ENCODE measurements at regions not wholly inside any gene's neighbourhood (a gene's known extent, or its start where the extent isn't known, plus 50 kb on each side); places are given as distances from the start of the nearest gene placed in this dataset.

DNA sequence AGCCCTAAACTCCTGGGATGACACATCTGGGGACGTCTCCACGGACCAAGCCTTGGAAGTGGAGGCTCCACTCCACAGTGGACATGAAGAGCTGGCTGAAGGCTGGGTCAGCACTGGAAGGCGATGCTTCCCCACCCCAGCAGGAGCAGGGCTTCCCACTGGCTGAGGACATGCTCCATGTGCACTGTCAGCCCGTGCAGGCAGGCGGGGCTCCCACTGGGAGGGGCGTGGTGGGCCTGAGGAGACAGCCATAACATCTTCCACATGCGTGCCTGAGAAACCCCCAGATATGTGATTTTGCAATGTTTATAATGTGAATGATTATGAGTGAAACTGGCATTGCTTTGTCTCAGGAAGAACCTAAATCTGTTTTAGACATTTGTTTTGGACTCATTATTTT lies 231.3 kb downstream of the KLF13 start:
- DNase-seq: no peak

DNA sequence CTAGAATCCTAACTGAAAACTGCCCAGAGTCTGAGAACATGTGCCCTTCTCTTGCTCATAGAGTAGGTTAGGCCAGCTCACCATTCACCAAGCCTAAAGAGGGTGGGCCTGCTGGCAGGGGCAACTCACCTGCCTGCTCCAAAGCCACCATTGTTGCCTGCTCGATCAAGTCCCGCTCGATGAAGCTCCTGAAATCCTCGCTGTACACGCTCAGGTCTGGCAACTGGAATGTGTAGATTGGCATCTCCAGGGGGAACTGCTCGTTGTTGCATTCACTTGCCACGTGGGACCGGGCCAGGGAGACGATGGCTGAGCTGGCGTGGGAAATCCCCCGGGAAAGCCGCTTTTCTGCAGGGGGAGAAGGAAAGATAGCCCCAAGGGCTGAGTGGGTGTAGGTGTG lies 232.2 kb downstream of the KLF13 start:
- no peak for DNase-seq

DNA sequence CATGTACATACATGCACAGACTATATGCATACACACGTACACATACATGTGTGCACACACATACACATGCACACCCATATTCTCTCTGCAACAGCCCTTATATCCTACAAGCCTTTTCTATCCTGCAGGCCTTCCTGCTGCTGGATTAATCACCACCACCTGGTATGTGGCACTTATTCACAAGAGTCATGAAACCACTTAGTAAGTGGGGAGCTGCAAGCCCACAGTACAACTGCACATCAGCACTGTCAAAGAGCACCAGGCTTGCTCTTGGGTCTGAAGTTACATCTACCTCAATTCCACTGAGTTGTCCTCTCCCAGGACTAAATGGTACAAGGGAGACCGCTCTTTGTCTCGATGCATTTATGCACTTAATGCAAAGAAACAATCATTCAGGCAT lies 233.2 kb downstream of the KLF13 start:
- no peak for DNase-seq

GRCh38 chr15:31560643-31561042 lies 234.0 kb downstream of the KLF13 start:
- no peak for DNase-seq

- DNase-seq: no peak
Observed at GRCh38 chr15:31561156-31561555, 234.5 kb downstream of the KLF13 start.

DNA sequence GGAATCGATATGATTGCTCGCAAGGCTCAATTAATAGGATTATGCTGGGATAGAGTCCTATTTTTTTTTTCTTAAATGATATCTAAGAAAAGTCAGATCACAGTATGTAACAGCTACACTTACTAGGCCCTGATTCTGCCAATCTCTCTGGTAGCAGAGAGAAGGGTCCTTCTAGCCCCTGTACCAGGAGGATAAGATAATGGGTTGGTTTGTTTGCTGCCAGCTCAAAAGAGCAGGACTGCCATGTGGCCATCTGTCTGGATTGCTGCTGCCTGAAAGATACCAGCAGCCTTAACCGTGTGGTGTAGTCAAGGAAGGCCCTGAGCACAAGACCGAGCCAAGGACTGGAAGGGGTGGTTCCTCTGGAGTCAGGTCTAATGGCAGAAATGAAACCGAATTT lies 236.4 kb downstream of the KLF13 start:
- no peak for DNase-seq

DNA sequence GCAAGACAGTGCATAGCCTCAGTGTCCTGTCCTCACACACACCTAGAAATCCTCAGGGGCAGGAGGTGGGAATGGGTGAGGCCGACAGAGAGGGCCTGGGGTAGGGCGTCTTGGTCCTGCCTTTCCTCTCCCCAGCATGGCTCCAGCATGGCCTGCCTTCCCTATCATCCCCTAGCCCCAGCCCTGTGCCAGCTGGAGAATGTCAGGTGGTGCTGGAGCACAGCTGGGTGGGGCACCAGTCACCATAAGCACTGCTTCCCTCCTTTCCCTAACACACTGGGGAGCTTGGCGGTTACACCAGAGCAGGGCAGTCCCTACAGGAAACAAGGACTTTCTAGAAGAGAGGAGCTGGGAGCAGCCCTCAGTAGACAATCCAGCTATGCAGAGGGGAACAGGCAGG lies 236.8 kb downstream of the KLF13 start:
- DNase-seq: no peak

DNA sequence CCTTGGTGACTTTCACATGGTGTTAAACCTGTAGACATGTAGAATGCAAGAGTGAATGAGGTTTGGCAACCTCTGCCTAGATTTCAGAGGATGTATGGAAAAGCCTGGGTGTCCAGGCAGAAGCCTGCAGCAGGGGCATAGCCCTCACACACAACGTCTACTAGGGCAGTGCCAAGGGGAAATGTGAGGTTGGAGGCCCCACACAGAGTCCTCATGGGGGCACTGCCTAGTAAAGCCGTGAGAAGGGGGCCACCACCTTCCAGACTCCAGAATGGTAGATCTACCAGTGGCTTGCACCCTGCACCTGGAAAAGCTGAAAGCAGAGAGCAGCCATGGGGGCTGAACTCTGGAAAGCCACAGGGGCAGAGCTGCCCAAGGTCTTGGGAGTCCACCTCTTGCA lies 241.2 kb downstream of the KLF13 start:
- DNase-seq: no peak

- DNase-seq: no peak
Observed at GRCh38 chr15:31569836-31570235, 243.2 kb downstream of the KLF13 start.

DNA sequence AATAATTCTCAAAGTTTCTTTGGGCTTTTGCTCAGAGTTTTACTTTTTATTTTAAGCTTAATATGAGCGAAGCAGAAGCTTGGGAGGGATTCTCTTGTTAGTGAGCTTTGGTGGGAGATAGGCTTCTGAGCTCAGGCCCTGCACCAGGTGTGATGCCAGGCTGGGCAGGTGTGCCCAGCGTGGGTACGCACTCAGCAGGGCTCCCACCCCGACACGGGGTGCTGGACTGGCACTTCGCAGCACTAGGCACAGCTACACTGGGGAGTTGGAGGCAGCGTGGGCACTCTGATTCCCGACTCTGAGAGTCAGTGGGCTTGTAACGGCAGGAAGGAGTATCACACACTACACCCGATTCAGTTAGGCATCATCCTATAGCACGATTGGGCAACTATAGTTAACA lies 244.0 kb downstream of the KLF13 start:
- no peak for DNase-seq

- no peak for DNase-seq
Observed at GRCh38 chr15:31571676-31572075, 245.0 kb downstream of the KLF13 start.

DNA sequence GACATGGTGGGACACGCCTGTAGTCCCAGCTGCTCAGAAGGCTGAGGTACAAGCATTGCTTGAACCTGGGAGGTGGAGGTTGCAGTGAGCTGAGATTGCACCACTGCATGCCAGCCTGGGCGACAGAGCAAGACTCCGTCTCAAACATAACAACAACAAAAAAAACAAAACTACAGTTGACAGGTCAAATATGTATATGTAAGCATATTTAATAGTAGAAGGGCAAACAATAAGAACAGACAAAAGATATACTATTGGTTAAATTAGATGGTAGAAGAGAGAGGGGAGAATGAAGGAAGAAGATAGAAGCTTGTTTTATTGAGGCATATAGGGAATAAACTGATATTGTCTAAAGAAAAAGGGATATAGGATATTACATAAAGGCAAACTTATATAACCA lies 247.1 kb downstream of the KLF13 start:
- no peak for DNase-seq

DNA sequence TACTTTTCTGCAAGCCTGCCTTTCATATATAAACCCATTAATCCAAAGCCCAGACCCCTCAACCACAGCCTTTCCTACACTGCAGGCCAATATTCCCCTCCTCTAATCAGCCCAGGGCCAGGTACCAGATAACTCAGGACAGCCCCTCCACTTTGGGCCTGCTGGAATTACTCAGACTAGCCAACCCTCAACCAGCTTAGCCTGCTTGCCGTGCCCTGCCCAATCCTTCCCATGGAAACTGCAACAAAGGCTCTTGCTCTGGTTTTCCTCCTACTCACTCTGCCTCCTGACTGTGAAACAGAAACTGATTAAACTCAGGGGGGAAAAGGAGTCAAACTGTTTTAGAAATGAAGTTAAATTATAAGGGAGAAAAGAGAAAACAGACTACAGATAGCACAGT lies 248.1 kb downstream of the KLF13 start:
- no peak for DNase-seq

DNA sequence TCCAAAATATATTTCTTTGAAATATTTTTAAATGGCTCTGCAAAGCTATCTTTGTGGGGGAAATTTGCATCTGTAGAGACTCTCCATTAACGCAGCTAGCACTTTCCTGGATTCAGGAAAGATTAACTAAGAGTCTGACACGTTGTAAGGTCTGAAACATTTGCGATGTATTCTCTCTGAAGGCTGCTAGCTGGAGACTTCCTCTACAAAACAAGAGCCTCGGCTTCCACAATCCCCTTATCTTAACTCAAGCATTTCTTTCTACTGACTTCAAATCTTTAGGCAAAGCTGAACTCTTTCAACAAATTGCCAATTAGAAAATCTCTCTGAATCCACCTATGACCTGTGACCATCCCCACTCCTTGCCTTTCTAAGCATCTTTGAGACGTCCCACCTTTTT lies 250.5 kb downstream of the KLF13 start:
- no peak for DNase-seq

GRCh38 chr15:31579282-31579681 lies 252.6 kb downstream of the KLF13 start:
- no peak for DNase-seq

DNA sequence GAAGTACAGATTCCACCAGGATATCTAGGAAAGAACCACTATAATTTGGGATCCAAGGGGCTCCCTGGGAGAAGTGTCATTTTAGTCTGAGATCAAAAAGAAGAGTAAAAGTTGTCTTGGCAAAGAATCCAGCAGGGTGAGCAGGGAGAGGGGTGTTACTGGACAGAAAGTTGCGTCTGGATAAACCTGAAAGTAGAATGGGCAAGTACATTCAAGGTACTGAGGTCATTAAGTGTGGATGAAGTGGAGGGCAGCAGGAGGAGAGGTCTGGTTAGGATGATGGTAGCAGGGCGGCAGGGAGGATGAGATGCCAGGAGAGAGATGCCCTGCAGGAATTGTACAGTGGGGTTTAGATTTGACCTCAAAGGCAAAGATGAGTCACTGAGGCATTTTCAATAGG lies 253.3 kb downstream of the KLF13 start:
- no peak for DNase-seq

DNA sequence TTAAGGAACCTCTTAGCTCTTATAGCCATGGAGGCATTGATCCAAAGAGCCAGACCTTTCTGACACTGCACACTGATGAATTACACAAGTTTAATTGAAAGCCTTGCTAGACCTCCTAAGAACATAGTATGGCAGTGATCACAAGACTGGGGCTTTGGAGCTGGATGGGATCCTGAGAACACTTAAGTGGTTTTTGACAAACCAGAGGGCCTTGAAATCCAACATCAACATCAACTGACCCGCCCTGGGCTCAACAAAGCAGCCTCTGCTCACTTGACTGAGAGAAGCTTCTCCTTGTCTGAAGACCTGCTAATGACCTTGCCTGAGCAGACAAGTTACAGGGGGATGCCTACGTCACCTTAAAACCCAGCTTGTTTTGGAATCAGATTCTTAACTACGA lies 257.6 kb downstream of the KLF13 start:
- DNase-seq: no peak

DNA sequence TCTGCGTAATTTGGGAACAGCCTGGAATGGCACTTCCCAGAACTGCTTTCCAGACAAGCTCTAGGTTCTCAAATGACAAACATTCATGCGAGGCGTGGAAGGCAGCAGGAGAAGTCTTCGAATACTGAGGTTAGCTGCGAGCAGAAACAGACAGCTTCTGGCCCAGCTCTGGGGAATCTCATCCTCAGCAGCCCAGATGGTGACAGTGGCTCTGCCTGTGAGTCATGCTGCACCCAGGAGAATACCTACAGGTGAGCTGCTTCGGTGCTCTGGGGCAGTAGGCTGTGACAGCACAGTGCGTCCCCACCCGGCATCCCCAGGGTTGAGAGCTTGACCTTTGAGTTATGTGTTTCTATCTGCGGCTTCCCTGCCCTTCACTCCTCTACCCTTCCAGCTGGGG lies 258.6 kb downstream of the KLF13 start:
- DNase-seq: no peak

GRCh38 chr15:31586841-31587240 lies 260.2 kb downstream of the KLF13 start:
- no peak for DNase-seq

- no peak for DNase-seq
Observed at GRCh38 chr15:31587583-31587982, 260.9 kb downstream of the KLF13 start.

GRCh38 chr15:31590609-31591008 lies 264.0 kb downstream of the KLF13 start:
- no peak for DNase-seq

- no peak for DNase-seq
Observed at GRCh38 chr15:31591908-31592307, 265.3 kb downstream of the KLF13 start.

DNA sequence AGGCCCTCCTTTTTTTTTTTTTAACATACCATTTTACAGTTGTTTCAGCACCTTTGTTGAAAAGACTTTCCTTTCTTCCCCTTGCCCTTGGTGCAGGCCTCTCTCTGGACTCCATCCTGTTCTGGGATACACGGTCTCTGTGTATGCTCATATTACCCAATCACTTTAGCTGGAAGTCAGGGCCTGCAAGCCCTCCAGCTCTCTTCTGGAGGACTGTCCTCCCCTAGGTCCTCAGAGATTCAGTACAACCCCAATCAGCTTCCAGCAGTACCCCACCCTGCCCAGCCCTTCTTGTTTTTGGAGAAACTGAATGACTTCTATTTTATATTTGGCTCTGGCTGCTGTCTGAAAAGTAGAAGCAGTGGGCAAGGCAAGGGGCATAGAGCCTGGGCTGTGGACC lies 270.8 kb downstream of the KLF13 start:
- no peak for DNase-seq

GRCh38 chr15:31598620-31599019 lies 272.0 kb downstream of the KLF13 start:
- no peak for DNase-seq

DNA sequence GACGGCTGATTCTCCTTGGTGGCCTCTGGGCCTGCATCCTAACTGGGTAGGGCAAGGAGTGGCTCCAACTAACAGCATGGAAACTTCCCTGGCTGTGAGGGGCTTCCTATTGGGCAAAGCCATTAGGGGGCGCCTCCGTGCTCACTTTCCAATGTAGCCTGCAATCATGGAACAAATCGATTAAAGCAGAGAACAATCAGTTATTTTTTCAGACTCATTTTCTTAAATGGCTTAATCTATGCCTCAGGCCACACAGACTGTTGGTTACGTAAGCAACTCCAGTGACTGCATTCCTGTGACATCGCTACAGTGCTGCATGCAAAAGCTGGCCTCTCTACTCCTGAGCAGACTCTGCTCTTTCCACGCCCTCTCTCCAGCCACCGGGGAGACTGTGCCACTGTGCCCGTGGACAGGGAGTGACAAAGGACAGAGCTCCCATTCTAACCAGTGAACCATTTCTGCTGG lies 278.9 kb downstream of the KLF13 start:
- no peak for DNase-seq

DNA sequence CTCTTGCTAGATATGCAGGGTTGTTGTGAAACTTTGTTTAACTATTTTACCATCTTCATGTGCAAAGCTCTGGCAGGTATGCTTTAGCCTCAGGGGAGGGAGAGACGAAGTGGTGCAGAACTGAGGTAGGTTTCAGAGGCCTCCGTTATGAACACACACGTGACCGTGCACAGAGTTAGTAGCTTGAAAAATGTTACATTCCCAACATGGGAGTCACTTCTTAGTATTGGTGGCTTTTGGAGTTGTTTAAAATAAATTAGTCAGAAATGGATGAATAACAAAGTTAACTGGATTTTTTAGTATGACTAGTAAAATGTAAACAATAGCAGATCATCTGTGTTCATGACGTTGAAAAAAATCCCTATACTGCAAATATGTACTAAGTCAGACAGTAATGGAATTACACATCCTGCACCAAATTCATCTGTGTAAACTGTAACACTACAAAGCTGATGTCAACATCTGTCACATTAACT lies 279.6 kb downstream of the KLF13 start:
- no peak for DNase-seq
